Mesothelial cell of epicardium (in vitro differentiated cells): ENCODE measurements at regions not wholly inside any gene's neighbourhood (a gene's known extent, or its start where the extent isn't known, plus 50 kb on each side); places are given as distances from the start of the nearest gene placed in this dataset.

Experiments
- DNase-seq, 2 experiments: peaks; one replicate each; pipeline ENCODE4 v3.0.0; 2021; ENCODE audit warnings: low spot score in 2 of 2; ENCODE audit not compliant: unreplicated experiment in 2 of 2
- H3K27ac Mint-ChIP-seq: 2 replicates; pipeline ENCODE4 v1.8.0; 2021; ENCODE audit warnings: mixed read lengths
- H3K27me3 Mint-ChIP-seq: 2 replicates; pipeline ENCODE4 v1.8.0; 2021; ENCODE audit warnings: low read depth, mixed read lengths
- H3K36me3 Mint-ChIP-seq: 2 replicates; pipeline ENCODE4 v1.8.0; 2021; ENCODE audit warnings: mixed read lengths
- H3K4me1 Mint-ChIP-seq: 2 replicates; pipeline ENCODE4 v1.8.0; 2021; ENCODE audit warnings: mixed read lengths
- H3K4me3 Mint-ChIP-seq: 2 replicates; pipeline ENCODE4 v1.8.0; 2021; ENCODE audit warnings: mild to moderate bottlenecking, moderate library complexity, mixed read lengths
- H3K9me3 Mint-ChIP-seq: 2 replicates; pipeline ENCODE4 v1.8.0; 2021; ENCODE audit warnings: mixed read lengths
- CTCF ChIP-seq: fragments of 200-600 bp; sonication (generic); IDR thresholded peaks from one replicate; pipeline ENCODE4 v1.5.0; 2021; ENCODE audit warnings: antibody characterized with exemption; ENCODE audit not compliant: unreplicated experiment

GRCh38 chr7:116433246-116433645 is 66.3 kb upstream of the CAV2 start:
- no peaks in the 10 kb centered on the region for H3K27me3 Mint-ChIP-seq
- DNase-seq = no peak
- TF ChIP-seq CTCF = no peak
- no peak overlapping the region for H3K4me3 Mint-ChIP-seq
- no peaks in the 10 kb centered on the region for H3K36me3 Mint-ChIP-seq
- H3K4me1 Mint-ChIP-seq = peaks cover 4% of the 10 kb centered on the region
- peaks cover 4% of the 10 kb centered on the region for H3K9me3 Mint-ChIP-seq
- no peak overlapping the region for H3K27ac Mint-ChIP-seq

- no peak for DNase-seq
- Mint-ChIP-seq H3K27me3 (no peaks in the 10 kb centered on the region), H3K4me1 (peaks cover 4% of the 10 kb centered on the region), H3K4me3 (no peak overlapping the region), H3K27ac (no peak overlapping the region), H3K36me3 (no peaks in the 10 kb centered on the region), H3K9me3 (no peaks in the 10 kb centered on the region)
- TF ChIP-seq CTCF = no peak
Observed at GRCh38 chr7:116434820-116435341, 64.7 kb upstream of the CAV2 start.

- no peak for DNase-seq
- Mint-ChIP-seq H3K27me3 (no peaks in the 10 kb centered on the region), H3K4me3 (no peak overlapping the region), H3K4me1 (peaks cover 4% of the 10 kb centered on the region), H3K9me3 (no peaks in the 10 kb centered on the region), H3K36me3 (no peaks in the 10 kb centered on the region), H3K27ac (no peak overlapping the region)
- TF ChIP-seq CTCF = no peak
Observed at GRCh38 chr7:116436305-116436826, 63.2 kb upstream of the CAV2 start.

GRCh38 chr7:116438267-116438666 is 61.3 kb upstream of the CAV2 start:
- Mint-ChIP-seq H3K4me1 (peaks cover 15% of the 10 kb centered on the region), H3K4me3 (no peak overlapping the region), H3K27ac (no peak overlapping the region), H3K9me3 (no peaks in the 10 kb centered on the region), H3K27me3 (no peaks in the 10 kb centered on the region), H3K36me3 (no peaks in the 10 kb centered on the region)
- TF ChIP-seq CTCF = no peak
- no peak for DNase-seq

GRCh38 chr7:116439005-116439404 is 60.5 kb upstream of the CAV2 start:
- peaks cover 15% of the 10 kb centered on the region for H3K4me1 Mint-ChIP-seq

More at GRCh38 chr7:116439005-116439404, 60.5 kb upstream of the CAV2 start:
- DNase-seq = no peak
- H3K4me3 Mint-ChIP-seq = no peak overlapping the region
- no peaks in the 10 kb centered on the region for H3K27me3 Mint-ChIP-seq
- no peak for TF ChIP-seq CTCF
- no peaks in the 10 kb centered on the region for H3K36me3 Mint-ChIP-seq
- no peak overlapping the region for H3K27ac Mint-ChIP-seq
- no peaks in the 10 kb centered on the region for H3K9me3 Mint-ChIP-seq
